ENCODE measurements at regions not wholly inside any gene's neighbourhood (a gene's known extent, or its start where the extent isn't known, plus 50 kb on each side); places are given as distances from the start of the nearest gene placed in this dataset.

DNA sequence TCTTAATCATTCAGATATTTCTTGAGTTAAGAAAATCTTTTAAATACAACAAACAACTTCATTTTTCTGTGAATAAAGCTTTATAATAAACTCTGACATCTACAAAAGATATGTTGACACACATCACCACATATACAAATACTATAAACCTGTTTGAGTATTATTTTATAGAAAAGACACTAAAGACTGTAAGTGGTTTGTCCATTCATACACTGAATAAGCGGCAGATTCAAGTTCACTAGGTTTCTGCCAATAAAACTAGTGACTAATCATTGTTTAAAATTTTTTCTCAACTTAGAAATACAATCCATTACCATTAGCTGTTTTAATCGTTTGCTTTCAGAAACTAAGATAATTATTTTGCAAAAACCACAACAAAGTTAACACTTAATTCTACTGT lies 1900.0 kb downstream of the C4orf33 start:
- H3K9me3 Mint-ChIP-seq (ENCODE audit: unreplicated experiment): no peaks in the 10 kb centered on the region
- H3K4me1 ChIP-seq: no peaks in the 10 kb centered on the region
- no peak overlapping the region for H3K27ac Mint-ChIP-seq (ENCODE audit: unreplicated experiment)
- no peak overlapping the region for H3K4me3 ChIP-seq (ENCODE audit: low read depth, low read length)
- no peaks in the 10 kb centered on the region for H3K4me1 Mint-ChIP-seq (ENCODE audit: low read depth, unreplicated experiment)
- intact Hi-C loops (cut with micrococcal nuclease; ENCODE audit: unreplicated experiment): no loop called here
- H3K27me3 Mint-ChIP-seq (ENCODE audit: insufficient read depth, unreplicated experiment): no peaks in the 10 kb centered on the region
- ChIA-PET CTCF (no interaction called here), POLR2A (no interaction called here)
- no TSS peak for BruUV-seq (replicated peaks)
- no peak for TF ChIP-seq CTCF (IDR thresholded peaks at IDR 0.05; ENCODE audit: insufficient read depth in 1 of 2, low read depth in 1 of 2, low read length in 1 of 2, severe bottlenecking in 1 of 2, unreplicated experiment in 1 of 2)
- no peaks in the 10 kb centered on the region for H3K9me3 ChIP-seq
- no peaks in the 10 kb centered on the region for H3K36me3 Mint-ChIP-seq (ENCODE audit: insufficient read depth, unreplicated experiment)
- no peak for DNase-seq
- H3K36me3 ChIP-seq (ENCODE audit: control insufficient read depth, insufficient read depth, low read length): no peaks in the 10 kb centered on the region
- no peak overlapping the region for H3K4me3 Mint-ChIP-seq (ENCODE audit: unreplicated experiment)
- H3K27me3 ChIP-seq (replicated peaks; ENCODE audit: control insufficient read depth, insufficient read depth, low read length): no peaks in the 10 kb centered on the region

DNA sequence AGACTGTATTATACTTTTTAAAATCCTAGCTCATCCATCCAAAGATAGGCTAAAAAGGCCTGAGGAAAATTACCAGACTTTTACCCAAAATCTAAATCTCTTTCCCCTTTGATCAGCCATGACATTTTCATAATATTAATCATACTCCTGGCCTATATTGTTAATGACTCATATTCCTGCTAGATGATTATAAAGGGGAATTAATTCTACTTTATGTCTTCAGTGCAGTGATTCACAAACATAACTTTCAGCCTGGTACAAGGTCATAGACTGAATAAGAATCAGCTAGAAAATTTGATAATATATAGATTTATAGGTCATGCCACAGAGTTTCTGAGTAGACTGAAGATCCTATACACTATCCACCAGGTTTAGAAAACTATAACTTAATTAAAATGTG lies 1905.4 kb downstream of the C4orf33 start:
- Mint-ChIP-seq H3K4me3 (ENCODE audit: unreplicated experiment) (no peak overlapping the region), H3K36me3 (ENCODE audit: insufficient read depth, unreplicated experiment) (no peaks in the 10 kb centered on the region), H3K27ac (ENCODE audit: unreplicated experiment) (no peak overlapping the region), H3K4me1 (ENCODE audit: low read depth, unreplicated experiment) (no peaks in the 10 kb centered on the region), H3K27me3 (ENCODE audit: insufficient read depth, unreplicated experiment) (no peaks in the 10 kb centered on the region), H3K9me3 (ENCODE audit: unreplicated experiment) (no peaks in the 10 kb centered on the region)
- no peaks in the 10 kb centered on the region for H3K4me1 ChIP-seq
- H3K4me3 ChIP-seq (ENCODE audit: low read depth, low read length): no peak overlapping the region
- no TSS peak for BruUV-seq (replicated peaks)
- ChIA-PET CTCF (no interaction called here), POLR2A (no interaction called here)
- H3K9me3 ChIP-seq: no peaks in the 10 kb centered on the region
- no peaks in the 10 kb centered on the region for H3K27me3 ChIP-seq (replicated peaks; ENCODE audit: control insufficient read depth, insufficient read depth, low read length)
- no peaks in the 10 kb centered on the region for H3K36me3 ChIP-seq (ENCODE audit: control insufficient read depth, insufficient read depth, low read length)
- no peak for TF ChIP-seq CTCF (IDR thresholded peaks at IDR 0.05; ENCODE audit: insufficient read depth in 1 of 2, low read depth in 1 of 2, low read length in 1 of 2, severe bottlenecking in 1 of 2, unreplicated experiment in 1 of 2)
- DNase-seq: no peak
- intact Hi-C loops (cut with micrococcal nuclease; ENCODE audit: unreplicated experiment): no loop called here

DNA sequence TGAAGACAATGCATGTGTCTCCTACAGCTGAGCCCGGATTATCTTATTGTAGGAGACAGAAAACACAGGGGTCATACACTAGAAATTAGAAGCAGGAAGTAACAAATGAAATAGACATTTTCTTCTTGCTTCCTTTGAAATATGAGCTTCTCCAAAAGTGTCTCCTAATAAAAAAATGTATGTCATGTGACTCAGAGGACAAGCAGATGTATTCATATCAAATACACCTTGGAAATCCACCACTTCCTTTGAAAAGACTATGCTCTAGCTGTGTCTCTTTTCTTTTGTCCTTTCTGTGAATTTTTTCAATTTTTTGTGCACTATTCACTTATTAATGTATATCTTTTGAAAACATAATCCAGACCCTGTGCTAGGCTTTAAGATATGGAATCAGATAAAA lies 1906.2 kb downstream of the C4orf33 start:
- TF ChIP-seq CTCF (IDR thresholded peaks at IDR 0.05; ENCODE audit: insufficient read depth in 1 of 2, low read depth in 1 of 2, low read length in 1 of 2, severe bottlenecking in 1 of 2, unreplicated experiment in 1 of 2): no peak
- Mint-ChIP-seq H3K4me1 (ENCODE audit: low read depth, unreplicated experiment) (no peaks in the 10 kb centered on the region), H3K36me3 (ENCODE audit: insufficient read depth, unreplicated experiment) (no peaks in the 10 kb centered on the region), H3K9me3 (ENCODE audit: unreplicated experiment) (no peaks in the 10 kb centered on the region), H3K27ac (ENCODE audit: unreplicated experiment) (no peak overlapping the region), H3K4me3 (ENCODE audit: unreplicated experiment) (no peak overlapping the region), H3K27me3 (ENCODE audit: insufficient read depth, unreplicated experiment) (no peaks in the 10 kb centered on the region)
- no peak for DNase-seq
- H3K4me1 ChIP-seq: no peaks in the 10 kb centered on the region
- intact Hi-C loops (cut with micrococcal nuclease; ENCODE audit: unreplicated experiment): no loop called here
- no peaks in the 10 kb centered on the region for H3K27me3 ChIP-seq (replicated peaks; ENCODE audit: control insufficient read depth, insufficient read depth, low read length)
- H3K9me3 ChIP-seq: no peaks in the 10 kb centered on the region
- no peak overlapping the region for H3K4me3 ChIP-seq (ENCODE audit: low read depth, low read length)
- no peaks in the 10 kb centered on the region for H3K36me3 ChIP-seq (ENCODE audit: control insufficient read depth, insufficient read depth, low read length)
- POLR2A ChIA-PET: no interaction called here
- BruUV-seq (replicated peaks): no TSS peak
- CTCF ChIA-PET: no interaction called here

All from Caco-2 (cell line).